T-helper 2 cell treated with Interferon-gamma antibody and Interleukin-4, amounts not matched to agents 100 ng/mL and 5 ng/mL, for 36 hours (primary cell): ENCODE measurements at regions not wholly inside any gene's neighbourhood (a gene's known extent, or its start where the extent isn't known, plus 50 kb on each side); places are given as distances from the start of the nearest gene placed in this dataset.
"Not testable (repeated sequence)": the region's sequence is repeated elsewhere in the genome, so short reads cannot be mapped to it uniquely, and the experiment has no call there.

ENCODE experiments used
- intact Hi-C: fragments of 100-400 bp; cut with micrococcal nuclease; formaldehyde crosslinking; loops from one replicate; pipeline ENCODE4 v1.15.1; 2023

- intact Hi-C loops: no loop called here
Measured at GRCh38 chr1:201637282-201638079, 98.6 kb downstream of the NAV1 start.

- intact Hi-C loops: no loop called here
Measured at GRCh38 chr1:201639391-201639790, 100.5 kb downstream of the NAV1 start.

- intact Hi-C loops: no loop called here
Measured at GRCh38 chr1:201639826-201640225, 100.9 kb downstream of the NAV1 start.

- intact Hi-C loops: no loop called here
Measured at GRCh38 chr1:201640624-201641023, 101.7 kb downstream of the NAV1 start.

GRCh38 chr1:201641524-201642253 lies 102.8 kb downstream of the NAV1 start:
- intact Hi-C loops: no loop called here

DNA sequence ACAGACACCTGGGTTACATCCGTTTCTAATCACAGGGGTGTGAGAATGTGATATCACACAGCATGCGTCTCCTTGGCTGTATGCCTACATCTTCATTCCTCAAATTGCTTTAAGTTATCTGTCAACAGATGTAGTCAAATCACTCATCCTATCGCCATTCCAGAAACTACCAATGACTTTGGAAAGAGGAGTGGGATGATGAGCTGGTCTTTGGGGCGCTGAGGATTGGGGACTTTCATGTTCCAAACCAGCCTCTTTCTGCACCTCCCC lies 104.8 kb downstream of the NAV1 start:
- intact Hi-C loops: no loop called here

- intact Hi-C loops: no loop called here
Measured at GRCh38 chr1:201644197-201644596, 105.3 kb downstream of the NAV1 start.

- intact Hi-C loops: not testable (repeated sequence)
Measured at GRCh38 chr1:201645000-201645399, 106.1 kb downstream of the NAV1 start.

DNA sequence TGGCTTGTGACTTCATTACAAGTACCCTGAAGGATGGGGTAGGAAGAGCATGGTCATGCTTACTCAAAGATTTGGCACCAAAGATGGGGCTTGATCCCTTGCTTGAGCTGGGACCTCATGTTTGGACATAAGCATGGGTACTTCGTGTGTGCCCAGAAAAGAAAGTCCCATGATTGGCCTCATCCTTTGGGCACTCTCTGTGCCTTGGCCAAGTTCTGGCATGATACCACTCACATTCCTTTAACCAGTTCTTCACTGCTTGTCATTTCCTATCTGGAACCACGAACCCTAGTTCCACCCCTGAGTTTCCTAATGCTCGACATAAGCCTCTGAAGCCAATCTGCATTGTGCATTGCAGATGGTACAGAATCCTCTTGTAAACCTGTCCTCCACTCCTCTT lies 107.0 kb downstream of the NAV1 start:
- intact Hi-C loops: no loop called here

GRCh38 chr1:201646411-201647022 lies 107.6 kb downstream of the NAV1 start:
- intact Hi-C loops: no loop called here

DNA sequence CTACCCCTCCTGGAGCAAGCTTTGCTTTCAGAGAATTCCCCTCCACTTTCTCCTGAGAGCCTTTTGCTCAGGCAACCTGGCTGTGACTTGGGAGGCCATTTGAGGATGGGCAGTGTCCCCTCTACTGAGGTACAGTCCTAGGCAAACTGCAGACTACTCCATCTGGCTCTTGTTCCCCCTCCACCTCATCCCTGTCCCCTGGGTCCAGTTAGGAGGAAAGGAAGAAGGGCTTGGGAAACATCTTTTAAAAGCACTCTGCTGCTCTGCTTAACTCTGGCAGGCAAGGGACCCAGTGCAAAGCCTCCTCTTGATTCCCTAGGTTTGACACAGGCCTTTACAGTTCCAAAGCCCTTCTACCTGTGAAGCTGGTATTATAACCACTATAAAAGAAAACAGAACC lies 108.2 kb downstream of the NAV1 start:
- intact Hi-C loops: no loop called here

DNA sequence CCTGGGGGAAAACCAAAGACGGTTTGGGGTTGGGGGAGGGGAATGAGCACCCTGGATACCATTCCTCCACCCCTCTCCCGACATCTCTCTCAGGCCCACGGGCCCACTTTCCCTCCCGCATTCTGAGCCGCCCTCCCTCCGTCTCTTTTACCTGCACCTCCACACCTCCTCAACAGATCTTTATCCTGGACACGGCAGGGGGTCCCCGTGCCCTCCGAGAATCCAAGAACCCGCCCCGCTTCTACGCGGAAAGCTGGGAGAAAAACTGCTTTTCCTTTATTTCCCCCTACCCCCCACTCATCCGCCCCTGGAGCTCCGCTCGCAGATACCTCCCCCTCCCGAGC lies 108.8 kb downstream of the NAV1 start:
- intact Hi-C loops: no loop called here

DNA sequence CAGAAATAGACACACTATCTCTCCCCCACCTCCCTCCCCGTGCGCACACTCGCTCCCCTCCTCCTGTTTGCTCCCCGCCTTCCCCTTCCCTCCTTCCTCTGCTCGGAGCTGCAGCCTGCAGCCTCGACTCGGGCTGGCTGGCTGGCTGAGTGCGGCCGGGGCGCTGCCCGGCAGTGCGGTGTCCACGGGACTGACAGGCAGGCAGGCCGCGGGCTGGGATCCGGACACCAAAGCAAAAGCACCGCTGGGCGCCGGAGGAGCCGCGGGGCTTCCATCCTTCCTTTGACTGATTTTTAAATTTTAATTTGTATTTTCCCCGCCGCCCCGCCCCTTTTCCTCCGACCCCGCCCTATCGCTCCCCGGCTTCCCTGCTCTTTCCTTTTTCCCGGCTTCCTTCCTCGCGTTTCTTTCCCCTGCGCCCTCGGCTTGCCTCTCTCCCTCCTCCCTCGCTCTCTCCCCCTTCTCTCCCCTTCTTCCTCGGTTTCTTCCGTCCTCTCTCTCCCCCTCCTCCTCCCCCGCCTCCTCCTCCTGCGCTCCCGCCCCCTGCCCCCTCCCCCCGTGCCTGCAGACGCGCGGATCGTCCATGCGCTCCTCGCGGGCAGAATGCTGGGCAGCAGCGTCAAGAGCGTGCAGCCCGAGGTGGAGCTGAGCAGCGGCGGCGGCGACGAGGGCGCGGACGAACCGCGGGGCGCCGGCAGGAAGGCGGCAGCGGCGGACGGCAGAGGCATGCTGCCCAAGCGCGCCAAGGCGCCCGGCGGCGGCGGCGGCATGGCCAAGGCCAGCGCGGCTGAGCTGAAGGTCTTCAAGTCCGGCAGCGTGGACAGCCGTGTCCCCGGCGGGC lies 109.4 kb downstream of the NAV1 start:
- intact Hi-C loops: no loop called here

- intact Hi-C loops: no loop called here
Measured at GRCh38 chr1:201648907-201649721, 110.2 kb downstream of the NAV1 start.

- intact Hi-C loops: no loop called here
Measured at GRCh38 chr1:201649761-201650622, 111.1 kb downstream of the NAV1 start.

DNA sequence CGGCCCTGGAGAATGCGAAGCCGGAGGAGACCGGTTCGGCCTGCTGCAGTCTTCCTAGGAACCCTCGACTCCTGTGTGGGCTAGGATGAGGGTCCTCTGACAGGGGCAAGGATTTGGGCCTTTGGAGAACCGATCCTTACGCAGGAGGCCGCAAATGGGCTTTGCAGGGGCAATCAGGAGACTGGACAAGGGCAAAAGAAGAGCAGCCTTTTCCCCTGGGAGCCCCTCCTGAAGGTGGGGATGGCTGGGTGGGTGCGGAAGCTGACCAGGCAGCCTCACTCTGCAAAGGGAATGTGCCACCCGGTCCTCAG lies 111.7 kb downstream of the NAV1 start:
- intact Hi-C loops: no loop called here

DNA sequence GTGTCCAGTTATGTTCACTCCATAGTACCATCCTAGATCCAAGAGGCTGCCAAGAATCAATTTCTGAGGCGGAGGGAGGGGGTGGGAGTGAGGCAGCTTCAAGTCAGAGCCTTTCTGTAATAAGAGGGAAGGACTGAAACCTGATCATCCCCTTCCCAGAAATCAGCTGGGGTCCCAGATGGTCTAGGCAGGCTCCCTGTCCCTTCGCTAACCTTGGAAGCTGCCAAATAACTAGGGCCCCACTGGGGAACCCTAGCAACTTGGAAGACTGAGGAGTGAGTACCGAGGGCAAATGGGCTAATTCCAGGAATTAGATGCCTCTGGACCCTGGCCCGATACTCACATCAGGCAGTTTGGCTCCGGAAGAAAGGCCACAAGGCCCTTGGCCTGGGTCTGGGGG lies 113.3 kb downstream of the NAV1 start:
- intact Hi-C loops: no loop called here

- intact Hi-C loops: no loop called here
Measured at GRCh38 chr1:201653233-201653632, 114.3 kb downstream of the NAV1 start.

- intact Hi-C loops: no loop called here
Measured at GRCh38 chr1:201653883-201654282, 115.0 kb downstream of the NAV1 start.

GRCh38 chr1:201655243-201655642 lies 116.3 kb downstream of the NAV1 start:
- intact Hi-C loops: no loop called here
